HFFc6 (cell line): ENCODE measurements at regions not wholly inside any gene's neighbourhood (a gene's known extent, or its start where the extent isn't known, plus 50 kb on each side); places are given as distances from the start of the nearest gene placed in this dataset.

Source experiments
- DNase-seq: peaks from one replicate; pipeline ENCODE4 v3.0.0-alpha.2; 2018
- H3K27ac Mint-ChIP-seq: 2 replicates; pipeline ENCODE4 v1.8.0; 2020; ENCODE audit warnings: mild to moderate bottlenecking, mixed read lengths
- H3K27me3 Mint-ChIP-seq: 2 replicates; pipeline ENCODE4 v1.8.0; 2021; ENCODE audit warnings: mild to moderate bottlenecking, moderate library complexity, mixed read lengths; ENCODE audit not compliant: insufficient read depth
- H3K36me3 Mint-ChIP-seq: 2 replicates; pipeline ENCODE4 v1.8.0; 2021; ENCODE audit warnings: low read depth, mixed read lengths
- H3K4me1 Mint-ChIP-seq: 2 replicates; pipeline ENCODE4 v1.8.0; 2020; ENCODE audit warnings: low read depth, mixed read lengths
- H3K4me3 Mint-ChIP-seq: 2 replicates; pipeline ENCODE4 v1.8.0; 2020; ENCODE audit warnings: mild to moderate bottlenecking, moderate library complexity, mixed read lengths
- H3K9me3 Mint-ChIP-seq: 2 replicates; pipeline ENCODE4 v1.8.0; 2020; ENCODE audit warnings: mild to moderate bottlenecking, mixed read lengths
- TF ChIP-seq, protein P1 (sequence below): fragments of 200-600 bp; sonication (generic); IDR thresholded peaks from 2 replicates; pipeline ENCODE4 v1.5.0; 2021; ENCODE audit warnings: antibody characterized with exemption, mild to moderate bottlenecking

DNA sequence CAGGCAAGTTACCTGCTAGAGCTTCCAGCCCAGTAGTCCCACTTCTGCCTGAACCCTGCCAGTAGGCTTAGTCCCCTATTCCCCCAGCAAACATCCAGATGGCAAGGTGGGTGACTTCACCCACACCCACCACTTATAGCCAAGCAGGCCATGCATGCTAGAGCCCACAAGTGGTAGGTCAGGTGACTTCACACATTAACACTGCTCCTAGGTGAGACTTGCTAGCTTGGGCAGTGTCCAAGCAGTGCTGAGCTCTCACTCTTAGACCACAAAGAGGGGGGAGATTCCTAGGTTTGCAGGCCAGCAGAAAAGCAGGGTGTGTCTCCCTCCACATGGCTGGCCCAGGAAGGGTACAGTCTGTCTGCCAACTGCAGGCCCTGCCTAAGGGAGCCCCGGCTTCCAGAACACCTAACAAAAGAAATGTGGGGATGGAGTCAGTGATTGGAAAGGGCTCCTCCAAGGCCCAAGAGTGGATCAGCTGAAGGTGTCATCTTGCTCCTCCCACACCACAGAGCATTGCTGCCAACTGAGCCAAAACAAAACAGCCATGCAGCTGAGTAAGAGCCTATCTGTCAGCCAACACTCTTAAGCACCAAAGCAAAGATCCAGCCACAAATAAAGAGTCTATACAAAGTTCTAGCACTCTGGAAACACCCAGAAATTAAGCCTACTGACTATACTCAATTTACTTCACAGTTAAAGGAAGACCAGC, 158.1 kb upstream of the USP38 start:
- peaks cover 22% of the 10 kb centered on the region for H3K4me1 Mint-ChIP-seq
- no peak for DNase-seq
- H3K36me3 Mint-ChIP-seq: no peaks in the 10 kb centered on the region
- no peak overlapping the region for H3K27ac Mint-ChIP-seq
- H3K27me3 Mint-ChIP-seq: peaks cover 3% of the 10 kb centered on the region; the same call in 1 of the 2 replicates
- TF ChIP-seq, protein P1, sequence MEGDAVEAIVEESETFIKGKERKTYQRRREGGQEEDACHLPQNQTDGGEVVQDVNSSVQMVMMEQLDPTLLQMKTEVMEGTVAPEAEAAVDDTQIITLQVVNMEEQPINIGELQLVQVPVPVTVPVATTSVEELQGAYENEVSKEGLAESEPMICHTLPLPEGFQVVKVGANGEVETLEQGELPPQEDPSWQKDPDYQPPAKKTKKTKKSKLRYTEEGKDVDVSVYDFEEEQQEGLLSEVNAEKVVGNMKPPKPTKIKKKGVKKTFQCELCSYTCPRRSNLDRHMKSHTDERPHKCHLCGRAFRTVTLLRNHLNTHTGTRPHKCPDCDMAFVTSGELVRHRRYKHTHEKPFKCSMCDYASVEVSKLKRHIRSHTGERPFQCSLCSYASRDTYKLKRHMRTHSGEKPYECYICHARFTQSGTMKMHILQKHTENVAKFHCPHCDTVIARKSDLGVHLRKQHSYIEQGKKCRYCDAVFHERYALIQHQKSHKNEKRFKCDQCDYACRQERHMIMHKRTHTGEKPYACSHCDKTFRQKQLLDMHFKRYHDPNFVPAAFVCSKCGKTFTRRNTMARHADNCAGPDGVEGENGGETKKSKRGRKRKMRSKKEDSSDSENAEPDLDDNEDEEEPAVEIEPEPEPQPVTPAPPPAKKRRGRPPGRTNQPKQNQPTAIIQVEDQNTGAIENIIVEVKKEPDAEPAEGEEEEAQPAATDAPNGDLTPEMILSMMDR: no peak
- no peak overlapping the region for H3K4me3 Mint-ChIP-seq
- H3K9me3 Mint-ChIP-seq: no peaks in the 10 kb centered on the region; the same call in none of the 2 replicates

DNA sequence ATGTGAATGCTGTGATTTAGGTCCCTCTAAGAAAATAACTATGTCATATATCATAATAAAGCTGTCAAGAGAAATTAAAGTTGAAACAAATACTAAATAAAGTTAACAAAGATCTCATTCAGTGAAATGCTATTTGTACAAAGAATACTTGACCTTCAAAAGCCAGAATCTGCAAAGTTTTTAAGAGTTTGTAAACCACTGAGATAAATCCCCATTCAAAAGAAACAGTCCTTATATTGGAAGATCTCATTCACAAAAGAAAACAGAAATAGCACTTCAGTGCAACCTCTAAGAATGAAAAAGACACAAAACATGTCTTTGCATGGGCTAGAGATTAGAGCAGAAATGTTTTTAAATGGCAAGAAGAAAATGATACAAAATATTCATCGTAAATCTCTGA, 149.1 kb upstream of the USP38 start:
- TF ChIP-seq, protein P1: no peak
- Mint-ChIP-seq H3K4me1 (no peaks in the 10 kb centered on the region), H3K9me3 (no peaks in the 10 kb centered on the region), H3K36me3 (no peaks in the 10 kb centered on the region), H3K27me3 (peaks cover 1% of the 10 kb centered on the region; the same call in 1 of the 2 replicates), H3K4me3 (no peak overlapping the region), H3K27ac (no peak overlapping the region)
- DNase-seq: no peak

DNA sequence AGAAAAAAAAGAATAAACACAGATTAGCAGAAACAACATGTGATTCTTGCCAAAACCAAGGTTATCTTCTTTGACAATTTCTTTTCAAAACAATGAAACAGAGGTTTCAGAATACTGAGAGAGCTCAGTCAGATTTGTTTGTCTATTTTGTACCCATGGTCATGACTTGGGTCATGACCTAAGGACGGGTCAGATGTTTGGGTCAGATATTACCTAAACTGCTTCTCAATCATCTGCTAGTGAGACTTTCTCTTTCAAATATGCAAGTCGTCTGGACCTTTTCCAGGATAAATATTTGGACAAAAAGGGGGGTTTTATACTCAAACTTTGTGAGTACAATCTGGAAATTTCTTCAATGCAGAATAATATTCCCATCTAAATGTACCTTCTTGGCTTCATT, 148.3 kb upstream of the USP38 start:
- TF ChIP-seq, protein P1: no peak
- Mint-ChIP-seq H3K27me3 (peaks cover 1% of the 10 kb centered on the region; the same call in 1 of the 2 replicates), H3K27ac (no peak overlapping the region), H3K4me1 (no peaks in the 10 kb centered on the region), H3K36me3 (no peaks in the 10 kb centered on the region), H3K9me3 (no peaks in the 10 kb centered on the region), H3K4me3 (no peak overlapping the region)
- no peak for DNase-seq

DNA sequence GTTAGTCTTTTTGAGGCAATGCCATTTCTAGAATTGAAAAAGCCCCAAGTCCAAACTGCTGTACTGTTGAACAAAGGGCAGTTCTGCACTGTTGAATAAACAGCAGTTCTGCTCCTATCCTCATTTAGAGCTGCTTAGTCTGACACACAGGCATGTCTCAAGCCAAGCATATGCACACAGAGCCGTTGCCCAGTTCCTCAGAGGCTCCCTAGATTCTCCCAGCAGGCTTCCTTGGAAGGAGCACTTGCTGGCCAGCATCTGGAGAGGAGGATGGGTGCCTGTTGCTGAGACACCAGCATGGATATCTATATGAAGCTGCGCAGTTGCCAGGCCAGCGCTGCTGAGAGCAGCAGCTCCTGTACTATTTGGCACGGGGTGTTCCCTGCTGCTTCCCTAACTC, 138.3 kb upstream of the USP38 start:
- no peak overlapping the region for H3K4me3 Mint-ChIP-seq
- TF ChIP-seq, protein P1: no peak
- H3K4me1 Mint-ChIP-seq: no peaks in the 10 kb centered on the region
- no peaks in the 10 kb centered on the region for H3K9me3 Mint-ChIP-seq
- no peaks in the 10 kb centered on the region for H3K36me3 Mint-ChIP-seq
- no peak overlapping the region for H3K27ac Mint-ChIP-seq
- DNase-seq: no peak
- H3K27me3 Mint-ChIP-seq: no peaks in the 10 kb centered on the region; the same call in none of the 2 replicates

GRCh38 chr4:143046906-143047305, 137.8 kb upstream of the USP38 start:
- H3K9me3 Mint-ChIP-seq: no peaks in the 10 kb centered on the region
- H3K27ac Mint-ChIP-seq: no peak overlapping the region
- no peaks in the 10 kb centered on the region; the same call in none of the 2 replicates for H3K27me3 Mint-ChIP-seq
- H3K4me3 Mint-ChIP-seq: no peak overlapping the region
- TF ChIP-seq, protein P1: no peak
- DNase-seq: no peak
- no peaks in the 10 kb centered on the region for H3K36me3 Mint-ChIP-seq
- no peaks in the 10 kb centered on the region for H3K4me1 Mint-ChIP-seq
